ENCODE measurements at regions not wholly inside any gene's neighbourhood (a gene's known extent, or its start where the extent isn't known, plus 50 kb on each side); places are given as distances from the start of the nearest gene placed in this dataset.

GRCh38 chr4:158056689-158057245, 116.1 kb downstream of the GASK1B start:
- Histone ChIP-seq H3K36me3 (ENCODE audit: insufficient read depth, low read length) (no peaks in the 10 kb centered on the region), H3K27ac (ENCODE audit: low read depth, low read length, poor library complexity, severe bottlenecking) (no peak overlapping the region), H3K9me2 (ENCODE audit: insufficient read depth, low read length) (no peaks in the 10 kb centered on the region), H2AFZ (ENCODE audit: low read length) (no peak overlapping the region), H3K4me1 (ENCODE audit: insufficient read depth, low read length, poor library complexity, severe bottlenecking) (no peaks in the 10 kb centered on the region), H3K4me3 (ENCODE audit: low read depth, low read length, poor library complexity, severe bottlenecking) (no peak overlapping the region), H3K4me2 (ENCODE audit: low read length) (no peak overlapping the region), H4K20me1 (ENCODE audit: insufficient read depth, low read length) (no peaks in the 10 kb centered on the region), H3K79me2 (ENCODE audit: insufficient read depth, low read depth, low read length) (no peaks in the 10 kb centered on the region), H3K9me3 (ENCODE audit: low read length) (no peaks in the 10 kb centered on the region)
- DNase-seq (ENCODE audit: low spot score) = no peak
- POLR2A ChIA-PET = no interaction called here
- CTCF ChIA-PET (ENCODE audit: unreplicated experiment) = no interaction called here
- no TSS peak for BruUV-seq (replicated peaks)
- intact Hi-C loops (cut with micrococcal nuclease; ENCODE audit: unreplicated experiment) = no loop called here
- TF ChIP-seq CTCF (conservative IDR thresholded peaks at IDR 0.05; ENCODE audit: low read length) = no peak
- TF ChIP-seq EZH2phosphoT487 (IDR thresholded peaks at IDR 0.05; ENCODE audit: borderline replicate concordance, low read depth, low read length) = no peak

GRCh38 chr4:158055668-158056067, 117.2 kb downstream of the GASK1B start:
- no peak overlapping the region for H3K4me3 ChIP-seq (ENCODE audit: low read depth, low read length, poor library complexity, severe bottlenecking)
- H3K4me1 ChIP-seq (ENCODE audit: insufficient read depth, low read length, poor library complexity, severe bottlenecking) = no peaks in the 10 kb centered on the region
- H3K36me3 ChIP-seq (ENCODE audit: insufficient read depth, low read length) = no peaks in the 10 kb centered on the region
- no peak for DNase-seq (ENCODE audit: low spot score)
- H3K4me2 ChIP-seq (ENCODE audit: low read length) = no peak overlapping the region
- no peaks in the 10 kb centered on the region for H3K9me2 ChIP-seq (ENCODE audit: insufficient read depth, low read length)
- ChIA-PET CTCF (ENCODE audit: unreplicated experiment) (no interaction called here), POLR2A (interaction anchor here (0.7 to 1.2 kb wide), 4 partner anchors 18 to 50 kb away, joined by 3 read pairs; no protein-coding TSS in a partner anchor)
- BruUV-seq (replicated peaks) = no TSS peak
- intact Hi-C loops (cut with micrococcal nuclease; ENCODE audit: unreplicated experiment) = no loop called here
- no peak overlapping the region for H3K27ac ChIP-seq (ENCODE audit: low read depth, low read length, poor library complexity, severe bottlenecking)
- no peak for TF ChIP-seq EZH2phosphoT487 (IDR thresholded peaks at IDR 0.05; ENCODE audit: borderline replicate concordance, low read depth, low read length)
- TF ChIP-seq CTCF (conservative IDR thresholded peaks at IDR 0.05; ENCODE audit: low read length) = no peak
- no peaks in the 10 kb centered on the region for H4K20me1 ChIP-seq (ENCODE audit: insufficient read depth, low read length)
- no peaks in the 10 kb centered on the region for H3K9me3 ChIP-seq (ENCODE audit: low read length)
- no peaks in the 10 kb centered on the region for H3K79me2 ChIP-seq (ENCODE audit: insufficient read depth, low read depth, low read length)
- H2AFZ ChIP-seq (ENCODE audit: low read length) = no peak overlapping the region

- no peak overlapping the region for H2AFZ ChIP-seq (ENCODE audit: low read length)
- CTCF ChIA-PET (ENCODE audit: unreplicated experiment) = no interaction called here
- H4K20me1 ChIP-seq (ENCODE audit: insufficient read depth, low read length) = no peaks in the 10 kb centered on the region
- POLR2A ChIA-PET = no interaction called here
- H3K4me2 ChIP-seq (ENCODE audit: low read length) = no peak overlapping the region
- no peaks in the 10 kb centered on the region for H3K36me3 ChIP-seq (ENCODE audit: insufficient read depth, low read length)
- no peak overlapping the region for H3K27ac ChIP-seq (ENCODE audit: low read depth, low read length, poor library complexity, severe bottlenecking)
- no peaks in the 10 kb centered on the region for H3K9me3 ChIP-seq (ENCODE audit: low read length)
- no peak for DNase-seq (ENCODE audit: low spot score)
- no peak for TF ChIP-seq EZH2phosphoT487 (IDR thresholded peaks at IDR 0.05; ENCODE audit: borderline replicate concordance, low read depth, low read length)
- TF ChIP-seq CTCF (conservative IDR thresholded peaks at IDR 0.05; ENCODE audit: low read length) = no peak
- intact Hi-C loops (cut with micrococcal nuclease; ENCODE audit: unreplicated experiment) = no loop called here
- no peak overlapping the region for H3K4me3 ChIP-seq (ENCODE audit: low read depth, low read length, poor library complexity, severe bottlenecking)
- H3K4me1 ChIP-seq (ENCODE audit: insufficient read depth, low read length, poor library complexity, severe bottlenecking) = no peaks in the 10 kb centered on the region
- no peaks in the 10 kb centered on the region for H3K9me2 ChIP-seq (ENCODE audit: insufficient read depth, low read length)
- no peaks in the 10 kb centered on the region for H3K79me2 ChIP-seq (ENCODE audit: insufficient read depth, low read depth, low read length)
- BruUV-seq (replicated peaks) = no TSS peak
Measured at GRCh38 chr4:158053801-158054200, 119.0 kb downstream of the GASK1B start.
